K562 (cell line): ENCODE measurements at regions not wholly inside any gene's neighbourhood (a gene's known extent, or its start where the extent isn't known, plus 50 kb on each side); places are given as distances from the start of the nearest gene placed in this dataset.

Experiments used
- EP300 ChIP-seq: IDR thresholded peaks from 2 replicates; pipeline ENCODE4 v1.6.1; 2012; ENCODE audit warnings: low read length, improper control_type of control experiment
- L3MBTL2 ChIP-seq: fragments of 450-650 bp; IDR thresholded peaks from 2 replicates; pipeline ENCODE4 v1.6.1; 2016; ENCODE audit warnings: mild to moderate bottlenecking, moderate library complexity
- TF ChIP-seq, protein P1 (sequence below), 3 experiments: IDR thresholded peaks in 2 of 3; conservative IDR thresholded peaks in 1 of 3; 2 replicates each; pipeline ENCODE4 v1.5.1; 2011 to 2012; ENCODE audit warnings: low read length in 3 of 3, mild to moderate bottlenecking in 3 of 3, control low read depth in 2 of 3, improper control_type of control experiment in 1 of 3, inconsistent platforms in 1 of 3, low read depth in 1 of 3, mixed read lengths in 1 of 3, moderate library complexity in 1 of 3; ENCODE audit not compliant: insufficient read depth in 2 of 3

DNA sequence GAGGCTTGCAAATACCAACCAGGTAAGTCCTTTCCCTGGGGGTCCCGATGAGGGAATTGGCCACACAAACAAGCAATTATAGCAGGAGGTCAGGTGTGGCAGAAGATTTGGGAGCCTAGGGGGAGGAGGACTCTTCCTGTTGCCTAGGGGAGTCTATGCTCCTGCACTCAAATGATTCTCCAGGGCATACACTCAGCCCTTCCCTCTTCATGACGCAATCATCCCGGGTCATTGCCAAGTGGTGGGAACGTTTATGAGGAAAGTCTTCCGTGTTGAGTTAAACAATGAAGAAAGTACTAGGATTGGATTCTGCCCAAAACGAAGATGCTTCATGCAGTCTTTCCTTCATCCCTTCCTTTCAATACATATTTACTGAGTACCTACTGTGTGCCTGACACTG, 186.5 kb upstream of the TSHZ2 start:
- TF ChIP-seq EP300 (no peak), L3MBTL2 (no peak)
- TF ChIP-seq, protein P1, sequence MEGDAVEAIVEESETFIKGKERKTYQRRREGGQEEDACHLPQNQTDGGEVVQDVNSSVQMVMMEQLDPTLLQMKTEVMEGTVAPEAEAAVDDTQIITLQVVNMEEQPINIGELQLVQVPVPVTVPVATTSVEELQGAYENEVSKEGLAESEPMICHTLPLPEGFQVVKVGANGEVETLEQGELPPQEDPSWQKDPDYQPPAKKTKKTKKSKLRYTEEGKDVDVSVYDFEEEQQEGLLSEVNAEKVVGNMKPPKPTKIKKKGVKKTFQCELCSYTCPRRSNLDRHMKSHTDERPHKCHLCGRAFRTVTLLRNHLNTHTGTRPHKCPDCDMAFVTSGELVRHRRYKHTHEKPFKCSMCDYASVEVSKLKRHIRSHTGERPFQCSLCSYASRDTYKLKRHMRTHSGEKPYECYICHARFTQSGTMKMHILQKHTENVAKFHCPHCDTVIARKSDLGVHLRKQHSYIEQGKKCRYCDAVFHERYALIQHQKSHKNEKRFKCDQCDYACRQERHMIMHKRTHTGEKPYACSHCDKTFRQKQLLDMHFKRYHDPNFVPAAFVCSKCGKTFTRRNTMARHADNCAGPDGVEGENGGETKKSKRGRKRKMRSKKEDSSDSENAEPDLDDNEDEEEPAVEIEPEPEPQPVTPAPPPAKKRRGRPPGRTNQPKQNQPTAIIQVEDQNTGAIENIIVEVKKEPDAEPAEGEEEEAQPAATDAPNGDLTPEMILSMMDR (IDR thresholded peaks at IDR 0.05 in 2 of 3, conservative IDR thresholded peaks at IDR 0.05 in 1 of 3; ENCODE audit: insufficient read depth in 2 of 3, low read depth in 1 of 3, low read length in 3 of 3), result no peak
